GM18858 (cell line): ENCODE measurements at regions not wholly inside any gene's neighbourhood (a gene's known extent, or its start where the extent isn't known, plus 50 kb on each side); places are given as distances from the start of the nearest gene placed in this dataset.

Source experiments
- ATAC-seq: cut with Tn5 transposase; IDR thresholded peaks from one replicate; pipeline ENCODE4 v1.9.1; 2021; ENCODE audit not compliant: unreplicated experiment

DNA sequence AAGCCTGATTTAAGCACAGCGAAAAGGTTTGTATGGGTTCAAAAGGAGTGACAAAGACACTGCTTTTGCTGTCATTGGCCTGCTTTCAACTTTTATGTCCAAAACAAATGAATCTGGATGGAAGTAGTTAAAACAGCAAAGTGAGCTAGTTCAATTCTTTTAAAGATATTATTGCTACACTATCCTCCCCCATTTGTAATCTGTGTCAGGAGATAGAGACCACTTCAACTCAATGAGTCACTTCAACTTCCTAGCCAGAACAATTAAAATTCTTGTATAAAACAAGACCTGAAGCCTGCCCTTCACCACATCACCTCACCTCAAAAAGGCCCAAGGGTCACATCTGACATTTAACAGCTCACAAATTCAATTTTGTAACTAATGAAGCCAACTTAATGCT, 364.1 kb upstream of the LYPLAL1 start:
- no peak for ATAC-seq

DNA sequence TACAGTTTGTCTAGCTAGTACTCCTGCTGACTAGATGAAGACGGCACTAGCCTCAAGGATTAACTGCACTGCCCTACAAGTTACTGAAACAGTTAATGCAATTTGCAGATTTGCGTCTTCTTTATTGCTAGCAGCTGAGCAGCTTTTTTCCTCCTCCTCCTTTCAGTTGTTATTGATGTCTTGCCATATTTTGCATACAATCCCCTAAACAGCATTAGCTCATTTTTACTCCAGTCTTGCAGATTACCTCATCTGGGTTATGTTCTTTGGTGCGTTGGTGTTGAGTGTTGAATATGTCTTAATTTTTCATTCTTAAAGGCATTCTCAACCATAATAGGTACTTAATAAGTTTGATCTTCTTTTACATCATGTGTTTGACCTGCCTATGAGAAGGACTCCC, 363.4 kb upstream of the LYPLAL1 start:
- no peak for ATAC-seq

DNA sequence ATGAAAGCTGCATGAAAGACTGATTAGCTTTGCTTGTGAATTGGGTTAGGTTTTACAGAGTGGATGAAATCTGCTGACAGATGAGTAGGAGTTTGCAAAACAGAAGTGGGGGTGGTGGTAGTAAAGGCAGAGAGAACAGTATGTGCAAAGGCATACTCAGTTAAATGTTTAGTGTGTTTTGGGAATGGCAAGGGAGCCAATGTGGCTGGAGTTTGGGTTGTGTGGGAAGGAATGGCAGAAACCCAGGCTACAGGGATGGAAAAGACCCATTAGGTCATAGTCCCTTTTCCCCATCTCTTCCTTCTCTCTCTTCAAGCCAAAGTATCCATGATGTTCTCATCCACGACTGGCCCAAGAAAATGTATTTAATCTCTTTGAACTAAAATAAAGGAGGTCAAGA, 362.2 kb upstream of the LYPLAL1 start:
- ATAC-seq = no peak

DNA sequence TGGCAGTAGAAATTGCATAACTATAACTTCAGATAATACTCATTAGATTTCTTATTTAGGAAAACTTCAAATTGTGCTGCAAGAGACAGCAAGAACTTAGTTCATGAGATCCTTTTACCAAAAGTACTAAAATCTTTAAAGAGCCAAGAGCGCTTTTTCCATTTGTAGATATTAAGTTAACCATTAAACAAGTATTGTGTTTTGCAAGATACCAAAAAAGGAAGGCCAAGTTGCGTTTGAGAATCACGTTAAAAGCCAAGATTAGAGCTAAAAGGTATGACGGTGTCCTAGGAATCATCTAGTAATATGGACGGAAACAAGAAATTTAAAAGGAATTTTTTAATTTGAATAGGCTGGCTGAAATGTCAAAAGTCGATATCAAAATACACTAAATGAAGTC, 361.3 kb upstream of the LYPLAL1 start:
- no peak for ATAC-seq

DNA sequence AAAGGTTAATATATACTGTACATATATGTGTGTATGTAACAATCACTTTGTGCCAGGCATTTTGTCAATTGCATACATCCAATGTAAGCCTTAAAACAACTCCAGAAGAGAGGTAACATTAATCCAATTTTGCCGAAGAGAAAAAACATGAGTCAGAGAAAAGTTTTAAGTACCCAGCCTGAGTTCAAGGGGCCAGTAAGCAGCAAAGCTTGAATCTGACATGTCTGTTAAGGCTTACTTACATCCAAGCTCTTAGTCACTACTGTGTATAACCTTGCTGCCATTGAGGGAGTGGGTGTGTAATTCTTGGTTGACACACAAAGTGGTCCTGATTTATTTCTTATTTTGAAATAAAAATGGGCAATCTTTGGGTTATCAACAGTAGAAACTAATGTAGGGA, 360.4 kb upstream of the LYPLAL1 start:
- ATAC-seq = no peak

DNA sequence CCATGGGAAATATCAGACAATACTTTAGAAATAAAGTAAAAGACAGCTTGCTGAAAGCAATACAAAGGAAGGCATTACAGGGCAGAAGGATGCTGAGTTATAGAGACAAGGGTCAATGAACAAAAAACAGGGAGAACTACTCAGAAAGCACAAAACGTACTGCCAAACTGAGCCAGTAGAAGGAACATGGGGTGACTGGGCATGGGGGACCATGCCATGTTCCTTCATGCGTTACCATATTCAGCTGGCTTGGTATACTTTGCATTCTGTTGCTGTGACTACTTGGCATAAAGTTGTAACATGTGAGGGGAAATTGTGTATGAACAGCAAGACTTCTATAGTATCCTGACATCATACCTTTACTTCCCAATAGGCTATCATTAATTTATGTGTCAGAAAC, 358.6 kb upstream of the LYPLAL1 start:
- no peak for ATAC-seq

DNA sequence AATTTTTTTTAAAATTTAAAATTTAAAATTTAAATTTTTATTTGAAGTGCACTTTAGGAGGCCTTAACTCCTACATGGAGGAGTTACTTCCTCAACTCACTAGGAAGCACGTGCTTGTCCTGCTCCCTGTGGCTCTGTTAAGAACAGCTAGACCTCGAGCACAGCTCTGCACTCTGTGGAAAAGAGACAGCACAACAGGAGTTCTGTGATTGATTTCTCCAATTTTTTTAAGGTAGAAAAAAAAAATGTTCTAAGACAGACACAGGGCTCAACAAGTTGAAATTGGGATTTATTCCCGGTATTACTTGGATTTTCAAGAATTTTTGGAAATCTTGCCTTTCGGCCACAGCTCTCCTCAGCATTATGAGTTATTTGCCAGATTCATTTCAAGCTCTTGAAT, 356.6 kb upstream of the LYPLAL1 start:
- ATAC-seq = no peak

DNA sequence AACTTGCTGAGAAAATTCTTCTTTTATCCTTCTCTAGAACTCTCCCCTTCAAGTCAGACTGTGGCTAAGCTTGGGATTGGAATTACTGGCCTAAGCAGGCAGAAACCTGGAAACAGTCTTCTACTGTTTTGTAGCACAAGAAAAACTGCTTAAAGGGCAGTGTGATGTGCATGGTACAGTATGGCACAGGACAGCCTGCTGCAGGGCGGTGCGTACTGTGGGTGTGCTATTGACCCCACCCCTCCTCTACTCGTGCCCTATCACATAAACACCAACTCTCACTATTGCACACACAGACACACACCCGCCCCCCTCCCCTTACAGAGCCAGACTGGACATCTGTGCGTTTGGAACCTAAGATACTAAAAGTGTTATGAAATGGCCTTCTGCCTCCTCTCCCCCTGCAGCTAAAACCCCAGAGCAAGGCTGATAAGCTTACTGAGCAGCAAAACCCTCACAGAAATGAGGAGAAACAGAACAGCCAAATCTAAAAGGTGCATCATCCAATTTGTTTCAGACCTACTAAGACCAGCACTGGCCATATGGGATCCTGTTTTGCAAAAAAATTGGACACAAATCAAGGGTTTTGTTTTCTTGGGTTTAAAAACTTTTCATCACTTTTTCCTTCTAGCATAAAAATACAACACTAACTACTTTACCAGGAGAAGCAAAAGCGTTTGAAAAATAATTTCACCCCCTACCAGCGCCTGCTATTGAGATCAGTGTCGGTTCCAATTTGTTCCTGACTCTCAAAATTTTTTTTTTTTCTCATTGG, 355.8 kb upstream of the LYPLAL1 start:
- no peak for ATAC-seq

DNA sequence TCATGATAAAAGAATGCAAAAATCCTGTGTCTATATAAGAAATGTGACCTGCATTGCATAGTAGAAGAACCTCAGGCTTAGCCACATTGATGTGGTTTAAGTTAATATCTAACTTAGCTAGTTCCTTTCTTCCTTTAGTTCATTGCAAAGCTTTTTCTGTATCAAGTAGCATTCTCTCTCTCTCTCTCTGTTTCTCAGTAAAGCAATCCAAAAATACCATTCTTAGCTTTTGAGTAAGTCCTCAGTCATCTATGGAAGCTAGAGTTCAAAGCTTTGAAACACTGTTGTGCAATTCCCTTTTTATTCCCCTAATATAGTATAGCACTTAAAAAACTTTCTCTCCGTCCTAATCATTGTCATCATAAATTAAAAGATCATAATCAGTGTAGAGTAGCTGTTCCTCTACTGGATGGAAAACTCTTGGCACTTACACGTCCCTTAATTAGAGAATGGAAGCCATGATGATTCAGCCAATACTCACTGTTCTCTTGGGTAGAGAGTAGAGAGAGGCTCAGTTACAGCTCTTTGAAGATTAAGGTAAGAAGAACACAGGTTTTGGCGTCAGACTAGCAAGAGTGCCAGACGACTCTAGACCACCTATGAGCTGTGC, 350.3 kb upstream of the LYPLAL1 start:
- ATAC-seq = peak; percentile 63

DNA sequence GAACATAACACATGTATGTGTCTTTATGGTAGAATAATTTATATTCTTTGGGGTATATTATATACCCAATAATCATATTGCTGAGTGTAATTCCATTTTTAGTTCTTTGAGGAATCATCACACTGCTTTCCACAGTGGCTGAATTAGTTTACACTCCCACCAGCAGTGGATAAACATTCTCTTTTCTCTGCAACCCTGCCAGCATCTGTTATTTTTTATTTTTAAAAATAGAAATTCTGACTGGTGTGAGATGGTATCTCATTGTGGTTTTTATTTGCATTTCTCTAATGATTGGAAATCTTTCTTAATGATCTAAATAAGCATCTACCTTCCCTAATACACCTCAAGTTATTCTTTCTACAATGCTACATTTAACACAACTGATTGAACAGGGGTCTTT, 346.2 kb upstream of the LYPLAL1 start:
- ATAC-seq = no peak

DNA sequence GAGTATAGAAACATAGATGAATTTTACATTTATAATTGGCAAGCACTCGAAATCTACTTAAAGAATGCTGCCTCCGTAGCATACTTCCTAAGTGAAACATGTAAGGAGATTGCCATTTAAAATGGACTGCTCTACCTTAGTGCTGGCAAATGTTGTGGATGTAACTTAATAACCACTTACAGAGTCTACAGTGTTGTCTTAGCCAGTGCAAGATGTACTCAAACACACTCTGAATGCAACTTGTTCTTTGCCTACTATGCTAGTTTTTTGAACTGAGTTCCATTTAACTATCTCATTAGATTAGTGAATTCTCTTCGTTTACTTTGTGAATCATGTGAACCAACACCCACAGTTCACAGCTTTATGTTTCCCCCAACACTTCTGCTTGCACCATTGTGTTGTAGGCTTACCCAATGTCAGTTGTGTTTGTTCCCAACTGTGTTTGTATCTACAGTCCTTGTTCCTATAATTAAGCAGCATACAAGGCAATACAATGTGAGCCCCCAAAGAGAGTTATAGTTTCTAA, 345.5 kb upstream of the LYPLAL1 start:
- ATAC-seq = no peak

DNA sequence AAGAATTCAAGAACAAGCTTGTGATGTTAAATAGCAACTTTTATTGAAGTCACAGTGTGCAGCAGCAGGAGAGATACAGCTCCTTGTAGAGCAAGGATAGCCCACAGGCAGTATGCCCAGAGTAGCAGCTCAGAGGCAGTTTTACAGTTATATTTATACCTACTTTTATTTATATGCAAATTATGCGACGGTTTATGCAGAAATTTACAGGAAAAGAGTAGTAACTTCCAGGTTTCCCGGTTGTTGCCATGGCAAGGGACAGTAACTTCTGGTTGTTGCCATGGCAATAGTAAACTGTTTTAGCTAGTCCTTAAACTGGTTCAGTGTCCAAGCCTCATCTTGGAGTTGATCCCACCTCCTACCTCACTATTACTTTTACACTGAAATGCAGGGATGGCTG, 344.6 kb upstream of the LYPLAL1 start:
- no peak for ATAC-seq

DNA sequence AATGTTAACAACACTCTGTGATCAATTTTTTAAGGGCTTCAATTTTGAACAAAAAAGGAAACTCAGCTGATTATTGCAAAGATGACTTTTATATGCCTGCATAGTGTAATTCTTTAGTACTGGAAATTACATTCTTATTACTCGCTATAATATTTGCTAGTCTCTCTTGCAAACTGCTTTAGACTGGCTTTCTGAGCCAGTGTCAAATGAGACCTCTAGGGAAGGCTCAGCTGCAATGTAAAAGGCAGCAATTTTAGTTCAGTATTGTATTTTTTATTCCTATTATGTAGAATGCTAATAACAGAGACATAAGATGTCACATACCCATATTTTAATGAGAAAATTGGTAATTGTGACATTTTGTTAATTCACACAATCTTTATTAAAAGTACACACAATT, 338.1 kb upstream of the LYPLAL1 start:
- ATAC-seq = no peak

DNA sequence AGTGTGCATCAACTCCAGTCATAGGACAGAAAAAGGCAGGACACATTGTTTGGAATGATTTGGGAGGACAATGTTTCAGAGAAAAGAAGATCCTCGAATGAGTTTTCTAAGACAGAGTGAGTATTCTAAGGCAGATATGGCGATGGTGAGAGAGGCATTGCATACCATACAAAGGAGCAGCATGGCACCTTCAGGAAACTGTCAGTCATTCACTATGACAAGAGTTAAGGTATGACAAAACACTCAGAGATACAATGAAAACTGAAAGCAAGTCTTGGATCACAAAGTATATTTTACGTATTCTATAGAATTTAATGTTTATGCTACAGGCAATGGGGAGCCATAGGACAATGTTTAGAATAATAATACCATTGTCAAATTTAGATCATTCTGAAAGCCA, 337.4 kb upstream of the LYPLAL1 start:
- no peak for ATAC-seq

DNA sequence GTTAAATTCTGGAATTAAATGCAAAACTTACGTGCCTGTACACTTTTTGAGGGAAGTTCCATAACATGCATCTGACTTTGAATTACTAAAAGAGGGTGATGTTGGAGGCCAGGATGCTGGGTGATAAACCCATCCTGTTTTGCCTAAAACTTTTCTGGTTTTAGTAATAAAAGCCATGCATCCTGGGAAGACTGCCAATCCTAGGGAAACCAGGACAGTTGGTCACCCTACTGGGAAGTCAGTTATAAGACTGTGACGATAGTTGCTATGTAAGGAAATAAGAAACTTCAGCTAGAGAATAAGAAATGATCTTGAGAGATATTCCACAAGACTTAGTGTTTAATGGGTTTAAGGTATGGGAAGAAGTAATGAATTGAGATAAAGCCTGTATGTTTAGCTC, 336.6 kb upstream of the LYPLAL1 start:
- no peak for ATAC-seq

DNA sequence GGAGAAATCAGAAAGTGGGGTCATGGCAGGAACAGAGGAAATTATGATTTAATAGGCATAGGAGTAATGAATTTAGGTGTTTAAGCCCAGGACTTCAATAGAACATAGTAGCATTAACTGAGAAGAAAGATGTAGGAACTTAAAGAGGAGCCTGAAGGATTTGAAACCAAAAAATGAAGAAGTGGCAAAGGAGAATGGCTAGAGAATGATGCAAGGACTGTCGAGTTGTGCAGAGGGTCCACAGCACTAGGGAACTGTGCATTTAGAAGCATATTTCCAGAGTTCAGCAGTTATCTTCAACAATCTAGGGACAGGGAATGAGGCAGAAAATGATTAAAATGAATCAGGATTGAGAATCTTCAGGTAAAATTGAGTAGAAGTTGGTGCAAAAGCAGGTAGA, 328.1 kb upstream of the LYPLAL1 start:
- no peak for ATAC-seq

DNA sequence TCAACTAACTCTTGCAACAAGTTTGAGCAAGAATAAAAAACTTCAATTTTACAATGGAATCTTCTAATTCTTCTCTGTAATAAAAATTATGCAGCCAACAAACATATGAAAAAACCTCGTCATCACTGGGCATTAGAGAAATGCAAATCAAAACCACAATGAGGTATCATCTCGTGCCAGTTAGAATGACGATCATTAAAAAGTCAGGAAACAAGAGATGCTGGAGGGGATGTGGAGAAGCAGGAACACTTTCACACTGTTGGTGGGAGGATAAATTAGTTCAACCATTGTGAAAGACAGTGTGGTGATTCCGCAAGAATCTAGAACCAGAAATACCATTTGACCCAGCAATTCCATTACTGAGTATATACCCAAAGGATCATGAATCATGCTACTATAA, 327.5 kb upstream of the LYPLAL1 start:
- ATAC-seq = no peak

DNA sequence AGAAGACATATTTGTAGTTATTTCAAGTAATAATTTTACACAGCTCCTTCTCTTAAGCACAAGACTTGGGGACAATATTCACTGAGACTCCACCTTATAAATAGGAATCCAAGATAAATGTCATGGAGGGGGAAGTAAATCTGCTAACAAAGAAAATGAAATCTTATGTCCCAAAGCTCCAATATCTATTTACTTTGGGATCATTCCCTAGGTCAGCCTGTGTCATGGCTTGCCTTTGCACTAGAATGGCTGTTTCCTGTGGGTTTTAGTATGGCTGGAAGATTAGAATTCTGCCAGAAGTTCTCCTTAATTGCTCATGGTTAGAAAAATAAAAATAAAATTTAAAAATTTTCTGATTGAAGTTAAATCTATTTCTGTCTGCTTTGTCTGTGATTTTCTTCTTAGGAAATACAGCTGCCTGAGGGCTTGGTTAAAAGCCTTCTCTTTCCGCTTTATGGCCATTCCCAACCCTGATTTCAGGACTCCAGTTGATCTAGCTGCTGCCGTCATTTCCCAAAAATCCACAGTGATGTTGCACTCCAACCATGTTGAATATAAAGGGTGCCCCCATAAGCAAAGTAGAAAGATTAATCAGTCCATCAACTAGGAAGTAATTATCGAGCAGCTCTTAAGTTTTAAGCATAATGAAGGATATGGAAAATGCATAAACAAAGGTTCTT, 326.4 kb upstream of the LYPLAL1 start:
- ATAC-seq = no peak

DNA sequence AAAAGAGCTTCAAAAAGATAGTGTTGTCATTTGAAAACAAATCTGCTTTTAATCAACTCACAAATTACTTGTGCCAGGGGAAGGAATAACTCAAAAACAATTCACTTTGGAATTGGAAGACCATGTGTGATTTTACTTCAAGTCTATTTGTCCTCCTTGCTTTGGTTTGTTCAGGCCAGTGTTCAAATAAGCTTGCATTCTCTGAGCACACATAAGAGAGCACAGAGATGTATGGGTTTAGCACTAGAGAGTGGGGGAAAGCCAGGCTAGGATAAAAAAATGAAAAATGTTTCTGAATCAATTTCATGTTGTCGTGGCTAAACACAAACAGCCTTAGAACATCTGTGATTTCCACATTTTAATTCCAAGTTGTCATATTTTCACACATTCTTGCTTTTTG, 325.7 kb upstream of the LYPLAL1 start:
- no peak for ATAC-seq

DNA sequence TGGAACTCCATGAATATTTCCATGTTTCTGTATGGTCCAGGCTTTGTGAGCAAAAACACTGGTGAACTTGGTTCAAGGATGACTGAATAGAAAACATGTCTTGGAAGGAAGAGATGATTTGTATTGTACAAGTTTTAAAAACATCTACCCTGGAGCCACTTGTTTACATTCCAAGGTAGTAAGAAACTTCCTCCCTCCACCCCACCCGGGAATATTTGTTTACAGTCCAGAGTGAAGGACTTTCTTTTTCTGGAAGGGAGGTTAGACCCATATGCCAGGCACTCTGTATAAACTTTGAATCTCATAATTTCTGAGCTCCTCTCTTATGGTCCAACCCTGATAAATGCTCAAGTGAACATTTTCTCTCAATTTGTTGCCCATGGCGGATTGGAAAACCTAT, 323.3 kb upstream of the LYPLAL1 start:
- ATAC-seq = no peak

DNA sequence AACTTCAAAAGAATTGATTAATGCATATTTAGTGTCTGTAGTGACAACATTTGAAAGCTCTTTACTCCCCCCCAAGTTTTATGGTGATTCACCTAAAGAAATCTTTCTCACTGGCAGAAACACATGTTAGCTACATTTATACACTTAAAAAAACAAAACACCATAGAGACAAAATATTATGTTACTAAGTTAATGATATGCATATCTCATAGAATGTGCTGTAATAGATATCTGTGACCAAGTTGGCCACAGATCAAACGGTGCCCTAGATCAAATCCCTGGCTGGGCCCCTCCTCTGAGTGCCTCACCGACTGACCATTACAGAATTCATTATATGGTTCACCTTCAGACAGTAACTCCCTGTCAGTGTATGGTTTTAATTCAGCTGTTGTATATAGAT, 322.1 kb upstream of the LYPLAL1 start:
- no peak for ATAC-seq

DNA sequence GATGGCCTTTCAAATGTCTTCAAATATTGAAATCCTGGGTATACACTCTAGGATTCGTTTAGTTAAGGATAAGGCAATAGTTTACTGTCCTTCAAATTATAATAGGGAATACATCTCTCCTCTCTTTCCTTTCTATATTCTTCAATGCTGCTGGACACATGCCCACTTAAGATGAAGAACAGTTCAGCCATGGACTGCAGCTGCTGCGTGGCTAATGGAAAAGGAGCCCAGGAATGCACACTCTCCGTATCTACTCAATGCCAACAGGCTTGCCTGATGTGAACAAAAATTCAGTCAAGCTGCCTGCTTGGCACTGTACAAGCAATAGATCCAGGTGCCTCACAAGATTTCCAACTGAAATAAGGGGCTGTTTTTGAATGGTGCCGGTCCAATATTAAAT, 321.2 kb upstream of the LYPLAL1 start:
- ATAC-seq = no peak
